IMR-90 (cell line): ENCODE measurements at regions not wholly inside any gene's neighbourhood (a gene's known extent, or its start where the extent isn't known, plus 50 kb on each side); places are given as distances from the start of the nearest gene placed in this dataset.

ENCODE experiments used
- ATAC-seq: fragments of 200-7000 bp; cut with Tn5 transposase; 2 replicates; pipeline ENCODE4 v1.9.1; 2020; ENCODE audit warnings: low read depth, mild to moderate bottlenecking, moderate library complexity
- BruUV-seq: library from RNA; stranded (reverse); fragments of 400-500 nt; replicated peaks from 2 replicates; lab custom pipeline; 2021; lab: Mats Ljungman, UMichigan
- CTCF ChIA-PET: fragments of 300-600 bp; formaldehyde crosslinking; extraction: SDS; loops from one replicate; lab custom pipeline; 2021; ENCODE audit warnings: antibody characterized with exemption; lab: Yijun Ruan, JAX
- POLR2A ChIA-PET: fragments of 300-600 bp; sonication (Branson Sonifier 250); formaldehyde crosslinking; loops from one replicate; lab custom pipeline; 2022; ENCODE audit warnings: antibody characterized with exemption; ENCODE audit not compliant: unreplicated experiment; lab: Charles Lee
- DNase-seq: peaks from one replicate; pipeline ENCODE4 v3.0.0; 2013
- H2AFZ ChIP-seq: replicated peaks from 2 replicates; pipeline ENCODE3; 2013; ENCODE audit warnings: low read length, mild to moderate bottlenecking; ENCODE audit not compliant: poor library complexity
- H2AK5ac ChIP-seq: 2 replicates; pipeline ENCODE4 v1.6.1; 2013; ENCODE audit warnings: low read depth, low read length, inconsistent platforms
- H2AK9ac ChIP-seq: replicated peaks from 2 replicates; pipeline ENCODE3; 2013; ENCODE audit warnings: mild to moderate bottlenecking, low read depth, low read length, moderate library complexity; ENCODE audit not compliant: poor library complexity
- H2BK120ac ChIP-seq: 2 replicates; pipeline ENCODE4 v1.6.1; 2013; ENCODE audit warnings: low read depth, low read length, inconsistent platforms
- H2BK15ac ChIP-seq: 3 replicates; pipeline ENCODE4 v1.6.1; 2013; ENCODE audit warnings: low read depth, low read length, inconsistent platforms
- H2BK20ac ChIP-seq: 2 replicates; pipeline ENCODE4 v1.6.1; 2013; ENCODE audit warnings: low read depth, mild to moderate bottlenecking, inconsistent platforms, low read length, moderate library complexity
- H2BK5ac ChIP-seq: 2 replicates; pipeline ENCODE4 v1.6.1; 2013; ENCODE audit warnings: mild to moderate bottlenecking, low read depth, low read length, inconsistent platforms; ENCODE audit not compliant: poor library complexity, severe bottlenecking
- H3K14ac ChIP-seq: replicated peaks from 2 replicates; pipeline ENCODE4 v1.6.1; 2013; ENCODE audit warnings: low read depth, low read length, inconsistent platforms
- H3K18ac ChIP-seq: 2 replicates; pipeline ENCODE4 v1.6.1; 2013; ENCODE audit warnings: low read depth, low read length, control low read depth
- H3K23ac ChIP-seq: 2 replicates; pipeline ENCODE4 v1.6.1; 2013; ENCODE audit warnings: low read depth, low read length, inconsistent platforms
- H3K27ac ChIP-seq: 2 replicates; pipeline ENCODE4 v1.5.1; 2013; ENCODE audit warnings: mild to moderate bottlenecking, control low read depth, low read length; ENCODE audit not compliant: insufficient read depth
- H3K27me3 ChIP-seq: 2 replicates; pipeline ENCODE4 v1.6.1; 2013; ENCODE audit warnings: low read length; ENCODE audit not compliant: control insufficient read depth, insufficient read depth
- H3K36me3 ChIP-seq: 2 replicates; pipeline ENCODE4 v1.6.1; 2013; ENCODE audit warnings: low read length, mixed read lengths; ENCODE audit not compliant: control insufficient read depth, insufficient read depth
- H3K4ac ChIP-seq: 2 replicates; pipeline ENCODE4 v1.6.1; 2013; ENCODE audit warnings: low read depth, low read length, inconsistent platforms
- H3K4me1 ChIP-seq: 2 replicates; pipeline ENCODE4 v1.6.1; 2013; ENCODE audit warnings: low read length, mixed read lengths; ENCODE audit not compliant: control insufficient read depth, insufficient read depth
- H3K4me2 ChIP-seq: 2 replicates; pipeline ENCODE4 v1.6.1; 2013; ENCODE audit warnings: low read depth, mild to moderate bottlenecking, control low read depth, low read length, moderate library complexity
- H3K4me3 ChIP-seq: 2 replicates; pipeline ENCODE4 v1.5.1; 2013; ENCODE audit warnings: low read depth, mild to moderate bottlenecking, control low read depth, low read length, moderate library complexity; ENCODE audit not compliant: insufficient read depth
- H3K56ac ChIP-seq: 2 replicates; pipeline ENCODE4 v1.6.1; 2013; ENCODE audit warnings: low read length, inconsistent platforms; ENCODE audit not compliant: insufficient read depth; ENCODE audit errors: extremely low read depth
- H3K79me1 ChIP-seq, 2 experiments: 2 replicates each; pipeline ENCODE4 v1.6.1; 2013; ENCODE audit warnings: low read length in 2 of 2, inconsistent platforms in 1 of 2, low read depth in 1 of 2
- H3K9ac ChIP-seq: 2 replicates; pipeline ENCODE4 v1.6.1; 2013; ENCODE audit warnings: low read depth, low read length, control low read depth
- H3K9me1 ChIP-seq: 2 replicates; pipeline ENCODE4 v1.6.1; 2013; ENCODE audit warnings: low read length, inconsistent platforms; ENCODE audit not compliant: insufficient read depth
- H3K9me3 ChIP-seq: 2 replicates; pipeline ENCODE4 v1.6.1; 2013; ENCODE audit warnings: low read length; ENCODE audit not compliant: control insufficient read depth, insufficient read depth
- H4K20me1 ChIP-seq: 2 replicates; pipeline ENCODE4 v1.6.1; 2013; ENCODE audit warnings: low read length, inconsistent platforms; ENCODE audit not compliant: insufficient read depth
- H4K5ac ChIP-seq: 2 replicates; pipeline ENCODE4 v1.6.1; 2013; ENCODE audit warnings: mild to moderate bottlenecking, low read depth, low read length, control low read depth
- H4K8ac ChIP-seq, 2 experiments: 2 replicates each; pipeline ENCODE4 v1.6.1; 2013; ENCODE audit warnings: low read depth in 2 of 2, low read length in 2 of 2, control low read depth in 1 of 2, inconsistent platforms in 1 of 2
- H4K91ac ChIP-seq: 2 replicates; pipeline ENCODE4 v1.6.1; 2013; ENCODE audit warnings: low read depth, low read length, inconsistent platforms; ENCODE audit not compliant: insufficient read depth
- BHLHE40 ChIP-seq: fragments of 150-350 bp; IDR thresholded peaks from 2 replicates; pipeline ENCODE4 v1.6.1; 2016; ENCODE audit warnings: mild to moderate bottlenecking, low read depth, low read length
- CEBPB ChIP-seq: IDR thresholded peaks from 2 replicates; pipeline ENCODE4 v1.6.1; 2012; ENCODE audit warnings: low read depth, low read length, improper control_type of control experiment
- CHD1 ChIP-seq: IDR thresholded peaks from 2 replicates; pipeline ENCODE4 v1.6.1; 2012; ENCODE audit warnings: low read depth, low read length, improper control_type of control experiment
- CTCF ChIP-seq: conservative IDR thresholded peaks from 2 replicates; pipeline ENCODE4 v1.5.1; 2012; ENCODE audit warnings: mild to moderate bottlenecking, low read depth, low read length, improper control_type of control experiment
- ELK1 ChIP-seq: fragments of 150-350 bp; IDR thresholded peaks from 2 replicates; pipeline ENCODE4 v1.6.1; 2016; ENCODE audit warnings: low read depth, mild to moderate bottlenecking, low read length, moderate library complexity, borderline replicate concordance
- FOS ChIP-seq: fragments of 150-350 bp; IDR thresholded peaks from 2 replicates; pipeline ENCODE4 v1.6.1; 2016; ENCODE audit warnings: low read depth, low read length
- MAFK ChIP-seq: IDR thresholded peaks from 2 replicates; pipeline ENCODE4 v1.6.1; 2012; ENCODE audit warnings: low read depth, low read length, improper control_type of control experiment
- MAZ ChIP-seq: IDR thresholded peaks from 2 replicates; pipeline ENCODE4 v1.6.1; 2012; ENCODE audit warnings: low read depth, mild to moderate bottlenecking, low read length, improper control_type of control experiment, moderate library complexity, borderline replicate concordance
- MXI1 ChIP-seq: IDR thresholded peaks from 2 replicates; pipeline ENCODE4 v1.6.1; 2012; ENCODE audit warnings: low read depth, mild to moderate bottlenecking, low read length, moderate library complexity, borderline replicate concordance
- NFE2L2 ChIP-seq: fragments of 150-350 bp; IDR thresholded peaks from 2 replicates; pipeline ENCODE4 v1.6.1; 2016; ENCODE audit warnings: low read depth, mild to moderate bottlenecking, low read length
- POLR2A ChIP-seq: IDR thresholded peaks from 2 replicates; pipeline ENCODE4 v1.6.1; 2012; ENCODE audit warnings: mild to moderate bottlenecking, low read depth, low read length
- RAD21 ChIP-seq: IDR thresholded peaks from 2 replicates; pipeline ENCODE4 v1.6.1; 2012; ENCODE audit warnings: low read length, improper control_type of control experiment
- RCOR1 ChIP-seq: IDR thresholded peaks from 2 replicates; pipeline ENCODE4 v1.6.1; 2012; ENCODE audit warnings: mild to moderate bottlenecking, low read length, improper control_type of control experiment; ENCODE audit not compliant: insufficient replicate concordance
- RFX5 ChIP-seq: IDR thresholded peaks from 2 replicates; pipeline ENCODE4 v1.8.0; 2012; ENCODE audit warnings: low read depth, mild to moderate bottlenecking, low read length, moderate library complexity
- SMC3 ChIP-seq: fragments of 150-350 bp; IDR thresholded peaks from 2 replicates; pipeline ENCODE4 v1.6.1; 2016; ENCODE audit warnings: low read depth, mild to moderate bottlenecking, antibody characterized with exemption, low read length, moderate library complexity
- USF2 ChIP-seq: fragments of 150-350 bp; IDR thresholded peaks from 2 replicates; pipeline ENCODE4 v1.6.1; 2017; ENCODE audit warnings: mild to moderate bottlenecking, antibody characterized with exemption, low read length, low read depth
- WGBS, 2 experiments: methylation state at CpG; one replicate each; pipeline versions ENCODE4 v1.1.5 to v1.1.7; 2013; ENCODE audit warnings: missing lambda C conversion rate in 2 of 2; ENCODE audit not compliant: insufficient read length in 1 of 2; ENCODE audit errors: extremely low coverage in 2 of 2; 5-methylcytosine and 5-hydroxymethylcytosine counted together
- dilution Hi-C: fragments of 300-500 bp; cut with HindIII; formaldehyde crosslinking; loops from one replicate; pipeline ENCODE4 v1.14.3; 2018; ENCODE audit warnings: low sequenced_read_pairs; ENCODE audit not compliant: unreplicated experiment
- in situ Hi-C: fragments of 300-500 bp; cut with MboI; formaldehyde crosslinking; loops from 3 replicates; pipeline ENCODE4 v1.14.3; 2019; ENCODE audit warnings: low sequenced_read_pairs, inconsistent platforms, mixed read lengths
- intact Hi-C: fragments of 100-400 bp; cut with micrococcal nuclease; formaldehyde crosslinking; loops from 2 replicates; pipeline ENCODE4 v1.10.0; 2022

GRCh38 chr6:134637282-134637681 lies 312.6 kb downstream of the ALDH8A1 start:
- Histone ChIP-seq H3K4me3 (no peak overlapping the region), H4K91ac (no peak overlapping the region), H4K5ac (no peak overlapping the region), H2BK5ac (no peak overlapping the region), H2BK120ac (no peak overlapping the region), H2AFZ (no peak overlapping the region), H3K14ac (no peak overlapping the region), H2AK9ac (no peak overlapping the region), H3K18ac (no peak overlapping the region), H3K27me3 (no peaks in the 10 kb centered on the region), H3K4me2 (no peak overlapping the region), H3K9ac (no peak overlapping the region), H4K8ac (no peak overlapping the region), H3K56ac (no peak overlapping the region), H3K4me1 (peaks cover 5% of the 10 kb centered on the region), H4K20me1 (no peaks in the 10 kb centered on the region), H2BK15ac (no peak overlapping the region), H2AK5ac (0 out of 2 replicates have a peak overlapping the region, but pooled peaks have one; percentile 11), H3K9me1 (no peaks in the 10 kb centered on the region), H3K79me1 (no peaks in the 10 kb centered on the region), H3K9me3 (no peaks in the 10 kb centered on the region), H3K36me3 (no peaks in the 10 kb centered on the region), H2BK20ac (no peak overlapping the region; the same call in 1 of the 2 replicates), H3K27ac (no peak overlapping the region), H3K4ac (no peak overlapping the region), H3K23ac (no peak overlapping the region)
- ATAC-seq (no peak), DNase-seq (no peak)
- TF ChIP-seq CEBPB (no peak), CTCF (no peak), RFX5 (no peak), NFE2L2 (no peak), MAZ (no peak), POLR2A (no peak), BHLHE40 (no peak), SMC3 (no peak), MXI1 (no peak), ELK1 (no peak), MAFK (no peak), RCOR1 (no peak), CHD1 (no peak), USF2 (no peak), RAD21 (no peak), FOS (no peak)
- WGBS, 2 experiments, result 100% methylated on average over 1 of the region's 5 CpGs; no CpG with 5 or more reads in 1 of the 2 experiments
- intact Hi-C loops (no loop called here), dilution Hi-C loops (no loop called here), in situ Hi-C loops (no loop called here)
- POLR2A ChIA-PET, result no interaction called here
- BruUV-seq, result no TSS peak
- CTCF ChIA-PET, result no interaction called here
